ENCODE measurements at regions not wholly inside any gene's neighbourhood (a gene's known extent, or its start where the extent isn't known, plus 50 kb on each side); places are given as distances from the start of the nearest gene placed in this dataset.

DNA sequence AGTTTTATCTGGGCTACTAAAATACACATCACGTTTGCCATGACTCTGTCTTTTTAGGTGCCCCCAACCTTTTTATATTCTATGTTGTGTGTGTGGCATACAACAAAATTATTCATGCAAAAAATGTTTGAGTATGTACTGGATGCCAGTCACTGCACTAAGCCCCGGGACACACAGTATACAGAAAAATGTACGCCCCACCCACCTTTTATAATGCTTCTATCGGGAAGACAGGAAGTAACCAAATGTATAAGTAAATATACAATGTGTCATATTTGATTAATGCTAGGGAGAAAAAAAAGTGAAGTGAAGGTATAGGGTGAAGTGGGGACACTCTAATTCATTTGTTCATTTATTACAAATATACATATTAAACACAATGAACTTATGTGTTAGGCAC, 503.4 kb upstream of the MDFIC2 start:
- H3K4me3 ChIP-seq (ENCODE audit: low read depth, low read length, poor library complexity, severe bottlenecking) = no peak overlapping the region
- no peaks in the 10 kb centered on the region for H3K79me2 ChIP-seq (ENCODE audit: insufficient read depth, low read length)
- no peaks in the 10 kb centered on the region for H3K9me2 ChIP-seq (ENCODE audit: low read depth, low read length)
- H3K4me2 ChIP-seq (ENCODE audit: low read length) = no peak overlapping the region
- no peak overlapping the region for H2AFZ ChIP-seq (ENCODE audit: low read length)
- no peak for TF ChIP-seq EZH2 (IDR thresholded peaks at IDR 0.05; ENCODE audit: borderline replicate concordance, low read length)
- TF ChIP-seq, protein P1, sequence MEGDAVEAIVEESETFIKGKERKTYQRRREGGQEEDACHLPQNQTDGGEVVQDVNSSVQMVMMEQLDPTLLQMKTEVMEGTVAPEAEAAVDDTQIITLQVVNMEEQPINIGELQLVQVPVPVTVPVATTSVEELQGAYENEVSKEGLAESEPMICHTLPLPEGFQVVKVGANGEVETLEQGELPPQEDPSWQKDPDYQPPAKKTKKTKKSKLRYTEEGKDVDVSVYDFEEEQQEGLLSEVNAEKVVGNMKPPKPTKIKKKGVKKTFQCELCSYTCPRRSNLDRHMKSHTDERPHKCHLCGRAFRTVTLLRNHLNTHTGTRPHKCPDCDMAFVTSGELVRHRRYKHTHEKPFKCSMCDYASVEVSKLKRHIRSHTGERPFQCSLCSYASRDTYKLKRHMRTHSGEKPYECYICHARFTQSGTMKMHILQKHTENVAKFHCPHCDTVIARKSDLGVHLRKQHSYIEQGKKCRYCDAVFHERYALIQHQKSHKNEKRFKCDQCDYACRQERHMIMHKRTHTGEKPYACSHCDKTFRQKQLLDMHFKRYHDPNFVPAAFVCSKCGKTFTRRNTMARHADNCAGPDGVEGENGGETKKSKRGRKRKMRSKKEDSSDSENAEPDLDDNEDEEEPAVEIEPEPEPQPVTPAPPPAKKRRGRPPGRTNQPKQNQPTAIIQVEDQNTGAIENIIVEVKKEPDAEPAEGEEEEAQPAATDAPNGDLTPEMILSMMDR (IDR thresholded peaks at IDR 0.05; ENCODE audit: low read length) = no peak
- no peak overlapping the region for H3K9ac ChIP-seq (ENCODE audit: low read length)
- H3K9me3 ChIP-seq (ENCODE audit: low read length) = no peaks in the 10 kb centered on the region
- no peaks in the 10 kb centered on the region for H3K27me3 ChIP-seq (ENCODE audit: insufficient read depth, low read length)
- no peaks in the 10 kb centered on the region for H4K20me1 ChIP-seq (ENCODE audit: insufficient read depth, low read length)
- no peaks in the 10 kb centered on the region for H3K36me3 ChIP-seq (ENCODE audit: insufficient read depth, low read length)
- no peak overlapping the region for H3K27ac ChIP-seq (ENCODE audit: low read depth, low read length, poor library complexity, severe bottlenecking)
- no peaks in the 10 kb centered on the region for H3K4me1 ChIP-seq (ENCODE audit: insufficient read depth, low read length, severe bottlenecking)
- H3F3A ChIP-seq (ENCODE audit: insufficient read depth, low read length) = no peaks in the 10 kb centered on the region

DNA sequence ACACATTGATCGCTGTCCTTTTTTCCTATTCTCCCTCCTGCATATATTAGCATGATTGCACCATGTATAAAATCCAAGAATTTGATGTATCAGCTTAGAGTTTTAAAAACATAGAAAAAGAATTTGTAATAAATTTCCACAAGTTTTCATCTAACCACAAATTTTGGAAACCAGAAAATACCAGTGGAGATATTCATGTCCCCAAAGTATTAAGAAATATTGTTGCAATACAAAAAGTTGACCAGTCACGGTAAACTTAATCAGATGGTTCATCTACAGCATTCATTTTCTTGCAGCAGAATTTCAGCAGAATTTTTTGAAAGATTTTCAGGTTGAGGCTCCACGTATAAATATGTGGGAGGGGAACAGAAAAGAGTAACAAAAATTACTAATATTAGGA, 500.9 kb upstream of the MDFIC2 start:
- no peaks in the 10 kb centered on the region for H3F3A ChIP-seq (ENCODE audit: insufficient read depth, low read length)
- TF ChIP-seq, protein P1 (IDR thresholded peaks at IDR 0.05; ENCODE audit: low read length) = no peak
- no peak for TF ChIP-seq EZH2 (IDR thresholded peaks at IDR 0.05; ENCODE audit: borderline replicate concordance, low read length)
- no peaks in the 10 kb centered on the region for H3K79me2 ChIP-seq (ENCODE audit: insufficient read depth, low read length)
- no peaks in the 10 kb centered on the region for H3K9me2 ChIP-seq (ENCODE audit: low read depth, low read length)
- H3K9me3 ChIP-seq (ENCODE audit: low read length) = no peaks in the 10 kb centered on the region
- H4K20me1 ChIP-seq (ENCODE audit: insufficient read depth, low read length) = no peaks in the 10 kb centered on the region
- H3K4me3 ChIP-seq (ENCODE audit: low read depth, low read length, poor library complexity, severe bottlenecking) = no peak overlapping the region
- no peak overlapping the region for H3K27ac ChIP-seq (ENCODE audit: low read depth, low read length, poor library complexity, severe bottlenecking)
- no peak overlapping the region for H3K9ac ChIP-seq (ENCODE audit: low read length)
- no peaks in the 10 kb centered on the region for H3K27me3 ChIP-seq (ENCODE audit: insufficient read depth, low read length)
- H3K4me1 ChIP-seq (ENCODE audit: insufficient read depth, low read length, severe bottlenecking) = no peaks in the 10 kb centered on the region
- no peak overlapping the region for H3K4me2 ChIP-seq (ENCODE audit: low read length)
- no peak overlapping the region for H2AFZ ChIP-seq (ENCODE audit: low read length)
- no peaks in the 10 kb centered on the region for H3K36me3 ChIP-seq (ENCODE audit: insufficient read depth, low read length)

DNA sequence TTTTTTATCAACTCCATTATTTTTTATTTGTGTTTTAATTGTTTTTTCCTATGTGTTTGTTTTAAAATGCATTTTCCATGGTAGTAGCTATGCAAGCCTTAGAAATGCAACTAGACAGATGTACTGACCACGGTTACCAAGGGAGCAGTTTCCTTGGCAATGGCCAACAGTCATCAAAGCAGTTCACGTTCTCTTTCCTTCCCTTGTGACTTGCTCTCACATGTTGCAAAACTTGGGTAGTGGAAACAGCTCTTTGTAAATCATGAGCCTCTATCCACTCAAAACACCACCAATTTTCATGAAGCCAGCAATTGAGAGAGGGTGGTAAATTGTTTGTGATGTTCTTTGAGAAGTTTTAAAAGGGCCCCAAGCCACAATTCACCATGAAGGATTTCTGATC, 499.4 kb upstream of the MDFIC2 start:
- H3K9me2 ChIP-seq (ENCODE audit: low read depth, low read length) = no peaks in the 10 kb centered on the region
- no peak overlapping the region for H3K9ac ChIP-seq (ENCODE audit: low read length)
- no peaks in the 10 kb centered on the region for H3K79me2 ChIP-seq (ENCODE audit: insufficient read depth, low read length)
- no peaks in the 10 kb centered on the region for H4K20me1 ChIP-seq (ENCODE audit: insufficient read depth, low read length)
- H3K9me3 ChIP-seq (ENCODE audit: low read length) = no peaks in the 10 kb centered on the region
- no peak overlapping the region for H3K27ac ChIP-seq (ENCODE audit: low read depth, low read length, poor library complexity, severe bottlenecking)
- TF ChIP-seq, protein P1 (IDR thresholded peaks at IDR 0.05; ENCODE audit: low read length) = no peak
- no peak for TF ChIP-seq EZH2 (IDR thresholded peaks at IDR 0.05; ENCODE audit: borderline replicate concordance, low read length)
- H3K36me3 ChIP-seq (ENCODE audit: insufficient read depth, low read length) = no peaks in the 10 kb centered on the region
- H3K4me3 ChIP-seq (ENCODE audit: low read depth, low read length, poor library complexity, severe bottlenecking) = no peak overlapping the region
- no peaks in the 10 kb centered on the region for H3F3A ChIP-seq (ENCODE audit: insufficient read depth, low read length)
- no peaks in the 10 kb centered on the region for H3K27me3 ChIP-seq (ENCODE audit: insufficient read depth, low read length)
- H3K4me1 ChIP-seq (ENCODE audit: insufficient read depth, low read length, severe bottlenecking) = no peaks in the 10 kb centered on the region
- no peak overlapping the region for H2AFZ ChIP-seq (ENCODE audit: low read length)
- H3K4me2 ChIP-seq (ENCODE audit: low read length) = no peak overlapping the region

All from OCI-LY1 (cell line).